ENCODE measurements at regions not wholly inside any gene's neighbourhood (a gene's known extent, or its start where the extent isn't known, plus 50 kb on each side); places are given as distances from the start of the nearest gene placed in this dataset.
"Not testable (repeated sequence)": the region's sequence is repeated elsewhere in the genome, so short reads cannot be mapped to it uniquely, and the experiment has no call there.

- no peak for DNase-seq (ENCODE audit: low spot score)
Measured at GRCh38 chr18:29361843-29362242, 1184.9 kb upstream of the CDH2 start.

- not testable (repeated sequence) for DNase-seq (ENCODE audit: low spot score)
Measured at GRCh38 chr18:29360659-29361058, 1183.7 kb upstream of the CDH2 start.

GRCh38 chr18:29359222-29359621 is 1182.3 kb upstream of the CDH2 start:
- not testable (repeated sequence) for DNase-seq (ENCODE audit: low spot score)

GRCh38 chr18:29351171-29351570 is 1174.2 kb upstream of the CDH2 start:
- DNase-seq (ENCODE audit: low spot score) = no peak

GRCh38 chr18:29328932-29329331 is 1152.0 kb upstream of the CDH2 start:
- DNase-seq (ENCODE audit: low spot score) = no peak

GRCh38 chr18:29326214-29326613 is 1149.3 kb upstream of the CDH2 start:
- DNase-seq (ENCODE audit: low spot score) = no peak

GRCh38 chr18:29321561-29321960 is 1144.6 kb upstream of the CDH2 start:
- no peak for DNase-seq (ENCODE audit: low spot score)

- DNase-seq (ENCODE audit: low spot score) = no peak
Measured at GRCh38 chr18:29313312-29313711, 1136.4 kb upstream of the CDH2 start.

GRCh38 chr18:29311580-29311979 is 1134.7 kb upstream of the CDH2 start:
- no peak for DNase-seq (ENCODE audit: low spot score)

GRCh38 chr18:29309366-29309765 is 1132.4 kb upstream of the CDH2 start:
- no peak for DNase-seq (ENCODE audit: low spot score)

- no peak for DNase-seq (ENCODE audit: low spot score)
Measured at GRCh38 chr18:29307982-29308381, 1131.1 kb upstream of the CDH2 start.

- DNase-seq (ENCODE audit: low spot score) = no peak
Measured at GRCh38 chr18:29307231-29307630, 1130.3 kb upstream of the CDH2 start.

GRCh38 chr18:29305516-29305915 is 1128.6 kb upstream of the CDH2 start:
- DNase-seq (ENCODE audit: low spot score) = no peak

GRCh38 chr18:29301048-29301447 is 1124.1 kb upstream of the CDH2 start:
- no peak for DNase-seq (ENCODE audit: low spot score)

GRCh38 chr18:29285471-29285870 is 1108.5 kb upstream of the CDH2 start:
- no peak for DNase-seq (ENCODE audit: low spot score)

GRCh38 chr18:29271501-29271900 is 1094.6 kb upstream of the CDH2 start:
- DNase-seq (ENCODE audit: low spot score) = no peak

GRCh38 chr18:29259838-29260237 is 1082.9 kb upstream of the CDH2 start:
- no peak for DNase-seq (ENCODE audit: low spot score)

- no peak for DNase-seq (ENCODE audit: low spot score)
Measured at GRCh38 chr18:29254123-29254522, 1077.2 kb upstream of the CDH2 start.

- DNase-seq (ENCODE audit: low spot score) = no peak
Measured at GRCh38 chr18:29251681-29252080, 1074.8 kb upstream of the CDH2 start.

- no peak for DNase-seq (ENCODE audit: low spot score)
Measured at GRCh38 chr18:29250843-29251242, 1073.9 kb upstream of the CDH2 start.

GRCh38 chr18:29250259-29250658 is 1073.3 kb upstream of the CDH2 start:
- no peak for DNase-seq (ENCODE audit: low spot score)

GRCh38 chr18:29248805-29249204 is 1071.9 kb upstream of the CDH2 start:
- no peak for DNase-seq (ENCODE audit: low spot score)

GRCh38 chr18:29241199-29241598 is 1064.3 kb upstream of the CDH2 start:
- DNase-seq (ENCODE audit: low spot score) = no peak

GRCh38 chr18:29234751-29235150 is 1057.8 kb upstream of the CDH2 start:
- DNase-seq (ENCODE audit: low spot score) = no peak

- DNase-seq (ENCODE audit: low spot score) = no peak
Measured at GRCh38 chr18:29226213-29226612, 1049.3 kb upstream of the CDH2 start.
